Inflammatory macrophage (primary cell): ENCODE measurements at regions not wholly inside any gene's neighbourhood (a gene's known extent, or its start where the extent isn't known, plus 50 kb on each side); places are given as distances from the start of the nearest gene placed in this dataset.

Experiments
- DNase-seq, 2 donors: peaks; one replicate each; pipeline ENCODE4 v3.0.0-alpha.2; 2020 to 2022

DNA sequence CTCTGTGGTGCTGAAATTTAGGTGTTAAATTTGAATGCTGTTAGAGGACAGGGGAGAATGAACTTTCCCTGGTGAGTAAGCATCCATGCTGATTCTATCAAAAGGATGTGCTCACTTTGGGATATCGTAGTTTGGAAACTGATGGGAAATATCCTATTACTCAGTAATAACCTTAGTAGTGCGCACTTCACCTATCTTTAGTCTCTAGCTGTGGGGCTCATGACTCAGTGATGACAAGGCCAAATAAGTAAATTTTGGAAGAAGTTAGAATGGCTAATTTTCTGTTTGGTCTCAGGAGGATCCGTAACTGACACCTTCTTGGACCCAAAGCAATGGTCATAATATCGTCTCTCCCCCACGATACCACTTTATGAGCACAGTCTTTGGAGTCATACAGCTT lies 448.4 kb downstream of the PSAT1 start:
- DNase-seq: no peak

DNA sequence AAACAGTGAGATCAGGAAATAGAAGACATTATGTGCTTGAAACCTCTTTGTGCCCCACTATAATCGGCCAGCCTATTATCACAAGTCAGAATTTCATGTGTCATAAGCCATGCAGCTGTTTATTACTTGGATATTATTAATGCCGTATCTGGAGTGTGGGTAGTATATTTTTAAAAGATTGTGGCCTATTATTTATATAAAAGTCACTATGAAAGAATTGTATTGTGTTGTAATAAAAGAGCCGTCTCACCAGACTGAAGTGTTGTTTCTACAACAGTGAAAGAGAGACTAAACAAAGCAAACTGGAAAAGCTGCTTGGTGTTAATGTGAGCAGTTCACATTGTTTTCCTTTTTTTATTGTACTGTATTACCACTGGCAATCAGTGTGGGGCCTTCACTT lies 449.1 kb downstream of the PSAT1 start:
- DNase-seq: no peak

DNA sequence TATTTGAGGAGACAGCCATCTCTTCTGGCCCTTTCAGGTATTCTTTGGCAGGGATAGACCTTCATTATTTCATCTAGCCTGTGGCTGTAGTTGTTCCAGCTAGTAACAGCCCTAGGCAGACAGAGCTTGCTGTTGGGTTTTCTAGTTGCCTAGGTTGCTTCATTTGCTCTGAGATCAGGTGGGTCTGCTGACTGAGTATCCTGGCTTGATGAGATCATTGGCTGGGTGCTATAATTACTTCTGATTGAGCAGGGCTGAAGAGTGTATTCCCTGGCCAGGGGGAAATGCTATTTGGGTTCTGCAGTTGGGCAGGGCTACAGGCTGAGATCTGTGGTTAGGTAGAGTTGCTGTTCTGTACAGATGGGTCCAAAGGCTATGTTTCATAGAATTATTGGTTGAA lies 456.1 kb downstream of the PSAT1 start:
- no peak for DNase-seq

DNA sequence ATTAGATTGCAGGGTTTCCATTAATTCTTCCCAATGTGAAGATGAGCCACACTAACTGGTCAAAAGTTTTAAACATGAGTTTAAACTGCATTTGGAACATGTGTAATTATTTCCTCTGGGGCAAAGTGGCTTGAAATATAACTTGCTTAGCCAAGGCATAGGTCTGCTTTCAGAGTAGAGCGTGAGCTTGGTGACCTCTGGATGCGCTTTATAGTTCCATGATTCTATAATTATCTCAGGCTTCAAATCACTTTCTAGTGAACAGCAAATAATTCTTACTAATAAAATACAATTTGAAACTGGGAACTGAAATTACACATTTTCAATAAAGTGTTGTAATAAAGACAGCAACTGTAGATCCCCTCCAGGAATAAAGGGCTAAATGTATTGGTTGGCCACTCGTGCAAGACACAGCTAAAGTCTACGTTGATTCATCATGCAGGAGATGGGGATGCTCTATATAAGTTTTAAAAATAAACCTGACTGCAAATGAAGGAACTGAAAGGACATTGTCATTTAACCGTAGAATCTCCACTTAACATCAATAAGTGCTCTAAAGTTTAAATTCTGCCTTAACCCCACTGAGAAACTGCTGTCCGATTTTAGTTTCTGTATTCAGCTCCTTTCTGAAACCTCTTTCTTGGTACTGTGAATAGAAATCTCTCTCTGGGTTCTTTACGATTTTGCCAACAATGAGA lies 460.0 kb downstream of the PSAT1 start:
- DNase-seq: no peak

DNA sequence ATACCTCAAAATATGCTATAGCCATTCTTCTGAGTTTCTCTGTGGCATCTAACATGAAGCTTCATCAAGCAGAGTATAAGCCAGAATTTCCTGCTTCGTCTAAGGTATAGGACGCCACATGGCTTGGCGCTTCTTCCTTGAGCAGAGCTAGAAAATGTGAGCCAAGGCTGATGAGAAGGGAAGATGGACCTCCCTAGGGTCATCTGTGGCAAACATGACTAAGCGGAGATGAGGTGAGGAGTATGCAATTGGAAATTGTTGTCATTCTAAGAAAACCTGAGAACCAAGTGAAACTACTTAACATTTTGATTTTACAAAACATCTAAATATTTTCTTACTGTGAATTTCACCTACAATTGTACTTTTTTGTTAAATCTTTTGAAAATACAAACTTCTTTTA lies 466.5 kb downstream of the PSAT1 start:
- no peak for DNase-seq

DNA sequence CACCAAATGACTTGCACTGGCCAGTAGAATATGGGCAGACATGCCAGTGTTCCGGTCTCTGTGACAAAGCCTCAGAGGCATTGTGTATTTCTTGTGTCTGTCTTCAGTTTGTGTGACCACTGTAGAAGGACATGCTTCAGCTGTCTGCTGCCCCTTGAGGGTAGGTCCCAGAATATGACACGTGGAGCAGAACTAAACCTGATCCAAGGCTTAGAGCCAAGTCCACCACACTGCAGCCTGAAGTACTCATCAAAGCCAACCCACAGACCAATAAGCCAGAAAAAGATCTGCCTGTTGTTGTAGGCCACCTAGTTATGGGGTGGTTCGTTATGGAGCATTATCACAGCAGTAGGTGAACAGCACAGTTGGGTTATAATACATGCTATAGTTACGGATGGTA lies 468.9 kb downstream of the PSAT1 start:
- no peak for DNase-seq

DNA sequence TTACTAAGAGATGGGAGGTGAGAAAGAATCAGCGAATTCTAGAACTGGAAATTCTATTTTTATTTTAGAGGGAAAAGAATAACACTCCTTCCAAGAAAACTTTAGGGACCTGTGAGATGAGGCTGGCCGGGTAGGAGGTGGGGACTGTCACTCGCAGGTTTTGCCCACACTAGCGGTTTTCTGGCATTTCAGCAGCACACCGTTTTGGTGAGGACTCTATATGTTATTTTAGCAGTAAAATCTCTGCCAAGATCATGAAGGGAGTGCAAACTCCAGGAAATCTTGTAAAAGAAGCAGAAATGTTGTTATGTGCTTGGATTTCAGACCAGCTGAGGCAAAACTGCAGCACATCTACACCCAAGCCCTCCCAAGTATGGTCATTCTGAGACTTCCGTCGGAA lies 470.6 kb downstream of the PSAT1 start:
- DNase-seq: no peak

DNA sequence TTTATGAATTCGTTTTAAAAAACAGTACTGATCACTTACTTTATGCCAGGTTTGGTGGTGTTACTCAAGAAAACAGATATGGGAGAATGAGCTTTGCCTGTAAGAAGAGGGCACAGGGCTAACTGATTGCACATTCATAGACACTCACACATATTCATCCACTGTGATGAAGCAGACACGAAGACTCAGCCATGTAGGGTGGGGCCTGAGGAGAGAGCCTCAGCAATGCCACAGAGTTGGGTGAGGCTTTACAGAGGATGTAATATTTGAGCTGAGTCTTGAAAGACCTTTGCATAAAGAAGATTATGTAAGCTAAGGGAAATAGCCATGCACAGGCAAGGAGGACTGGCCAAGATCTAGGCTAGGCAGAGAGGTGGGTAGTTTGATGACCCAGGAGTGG lies 472.8 kb downstream of the PSAT1 start:
- DNase-seq: peak in 1 of 2 donors; percentile 36

DNA sequence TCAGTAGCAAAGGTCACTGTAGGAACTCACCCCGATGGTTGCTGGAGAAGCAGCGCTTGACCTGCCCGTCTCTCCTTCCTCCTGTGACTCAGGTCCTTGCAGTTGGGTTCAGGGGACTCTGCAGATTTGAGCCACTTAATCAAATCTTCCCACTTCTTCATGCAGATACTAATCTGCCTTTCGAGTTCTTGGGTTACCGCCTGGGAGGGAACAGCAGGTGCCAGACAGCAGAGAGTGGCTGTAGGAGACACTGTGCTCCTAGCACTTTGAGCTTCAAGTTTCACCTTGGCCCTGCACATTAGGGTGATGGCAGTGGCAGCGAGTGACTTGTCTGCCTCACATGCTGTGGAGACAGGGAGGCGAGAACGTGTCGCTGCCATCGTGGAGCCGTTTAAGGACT lies 478.3 kb downstream of the PSAT1 start:
- DNase-seq: no peak

DNA sequence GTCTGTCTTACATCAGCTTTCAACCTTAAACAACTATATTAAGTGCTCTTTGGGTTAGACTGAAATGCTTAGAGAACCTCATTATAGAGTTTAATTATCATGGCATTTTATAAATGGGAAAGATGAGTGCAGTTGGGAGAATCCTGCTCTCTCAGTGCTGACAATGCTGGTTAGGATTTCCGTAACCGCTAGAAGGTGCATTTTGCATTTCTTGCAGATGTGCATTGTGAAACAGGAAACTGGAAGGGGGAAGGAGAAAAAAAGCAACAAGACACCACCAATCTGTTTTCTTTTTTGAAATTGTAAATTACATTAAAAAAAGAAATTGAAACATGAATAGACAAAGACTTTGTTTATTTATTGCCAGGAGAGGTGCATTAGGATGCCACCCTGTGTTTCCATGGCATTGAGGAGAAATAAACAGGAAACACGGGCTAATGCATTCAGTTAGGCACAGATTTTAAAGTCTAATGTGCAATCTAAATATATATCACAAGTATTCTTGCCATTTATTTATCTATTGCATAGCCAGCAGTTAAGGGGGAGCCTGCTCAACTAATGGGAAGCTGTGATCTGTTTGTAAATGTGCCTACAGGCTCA lies 478.9 kb downstream of the PSAT1 start:
- DNase-seq: peak in 1 of 2 donors; percentile 6

DNA sequence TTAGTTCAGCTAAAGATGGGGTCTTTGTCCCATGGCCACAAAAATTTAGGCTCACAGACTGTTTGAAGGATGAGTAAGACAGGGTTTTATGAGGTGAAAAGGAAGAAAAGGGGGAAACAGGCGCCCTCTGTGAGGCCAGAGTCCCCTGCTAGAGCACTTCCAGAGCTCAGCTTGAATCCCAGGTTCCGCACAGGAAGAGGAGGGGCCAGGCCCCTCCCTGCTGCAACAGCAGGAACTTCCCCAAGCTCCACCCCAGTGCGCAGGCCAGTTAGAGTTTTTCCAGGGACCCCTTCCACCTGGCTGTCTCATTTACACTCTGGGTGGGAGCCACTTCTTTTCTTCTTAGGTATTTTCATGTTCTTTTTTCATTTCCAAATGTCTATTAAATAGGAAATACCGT lies 480.8 kb downstream of the PSAT1 start:
- no peak for DNase-seq

DNA sequence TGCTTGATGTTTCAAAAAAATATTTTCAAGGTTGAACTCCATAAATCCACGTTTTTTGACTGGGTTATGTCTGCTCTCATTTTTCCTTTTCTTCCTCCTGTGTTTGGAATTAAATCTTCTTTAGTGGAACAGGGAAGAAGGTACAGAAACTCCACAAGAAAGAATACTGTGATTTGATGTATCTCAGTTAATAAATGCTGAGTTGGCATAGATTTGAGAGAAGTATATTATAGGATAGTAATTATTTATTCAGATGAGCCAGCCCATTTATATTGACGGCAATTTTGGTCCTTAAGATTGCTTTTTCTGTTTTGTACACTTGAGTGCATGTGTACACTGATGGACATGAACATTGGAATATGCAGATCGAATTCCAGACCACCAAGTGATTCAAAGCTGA lies 481.4 kb downstream of the PSAT1 start:
- no peak for DNase-seq

DNA sequence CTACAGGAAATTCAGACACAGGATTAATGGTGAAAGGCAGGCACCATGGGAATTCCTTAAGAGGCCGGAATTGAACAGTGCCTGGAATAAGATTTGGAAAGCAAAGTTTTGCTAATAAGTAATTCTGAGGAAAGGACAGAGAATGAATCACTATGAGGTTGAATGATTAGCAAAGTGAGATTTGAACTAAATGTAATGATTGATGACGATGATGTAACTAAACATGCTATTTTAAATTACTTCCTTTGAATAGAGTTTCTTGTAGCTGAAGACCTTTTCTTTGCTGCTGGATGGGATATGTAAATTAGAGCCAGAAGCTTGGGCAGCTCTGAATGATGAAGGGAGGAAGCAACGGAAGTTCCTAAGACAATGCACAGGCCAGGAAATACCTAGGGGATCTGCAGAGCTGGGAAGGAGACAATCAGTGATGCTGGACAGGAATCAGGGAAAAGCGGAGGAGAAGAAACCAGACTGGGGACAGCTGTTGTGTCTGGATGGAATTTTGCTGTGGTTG lies 482.0 kb downstream of the PSAT1 start:
- DNase-seq: no peak

DNA sequence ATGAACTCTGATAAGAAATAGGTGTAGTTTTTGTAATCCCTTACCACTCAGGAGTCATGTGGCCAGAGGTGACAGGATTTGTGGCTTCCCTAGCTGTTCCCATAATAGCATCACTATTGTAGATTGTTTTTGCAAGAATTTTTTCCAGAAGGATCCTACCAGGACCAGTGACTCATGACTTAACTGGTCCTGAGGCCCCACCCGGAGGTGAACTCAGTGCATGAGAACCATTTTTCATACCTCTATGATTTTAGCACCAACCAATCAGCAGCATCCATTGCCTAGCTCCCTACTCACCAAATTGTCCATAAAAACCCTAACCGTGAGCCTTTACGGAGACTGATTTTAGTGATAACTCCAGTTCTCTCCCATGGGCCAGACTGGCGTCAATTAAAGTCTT lies 484.8 kb downstream of the PSAT1 start:
- DNase-seq: no peak

DNA sequence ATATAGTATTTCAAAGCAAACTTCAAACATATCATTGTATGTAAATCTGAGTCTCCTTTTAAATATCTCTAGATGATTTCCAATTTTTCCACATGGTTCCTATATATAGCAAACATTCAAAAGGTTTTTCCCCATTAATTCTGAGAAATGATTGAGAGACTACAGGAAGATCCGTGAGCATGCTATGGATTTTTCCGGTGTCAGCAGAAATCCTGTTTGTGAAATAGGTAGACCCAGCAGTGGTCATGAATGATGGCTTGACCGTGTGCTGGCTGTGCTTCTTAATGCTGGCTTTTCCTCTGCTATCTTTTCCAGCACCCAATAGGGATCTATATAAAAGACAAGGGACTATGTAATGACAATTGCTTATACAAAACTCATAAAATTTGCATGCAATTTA lies 485.3 kb downstream of the PSAT1 start:
- no peak for DNase-seq

DNA sequence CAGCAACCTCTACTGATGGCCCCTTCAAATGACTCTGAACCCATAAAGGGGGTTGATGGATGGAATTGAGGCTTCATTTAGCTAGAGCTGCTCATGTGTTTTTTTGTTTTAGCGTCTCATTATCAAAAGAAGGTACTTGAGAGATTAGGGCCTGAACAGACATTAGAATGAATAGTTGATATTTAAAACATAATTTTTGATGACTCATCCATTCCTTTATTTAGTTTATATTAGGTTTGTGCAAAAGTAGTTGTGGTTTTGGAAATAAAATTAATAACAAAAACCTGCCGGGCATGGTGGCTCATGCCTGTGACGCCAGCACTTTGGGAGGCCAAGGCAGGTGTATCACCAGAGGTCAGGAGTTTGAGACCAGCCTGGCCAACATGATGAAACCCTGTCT lies 485.9 kb downstream of the PSAT1 start:
- DNase-seq: no peak

DNA sequence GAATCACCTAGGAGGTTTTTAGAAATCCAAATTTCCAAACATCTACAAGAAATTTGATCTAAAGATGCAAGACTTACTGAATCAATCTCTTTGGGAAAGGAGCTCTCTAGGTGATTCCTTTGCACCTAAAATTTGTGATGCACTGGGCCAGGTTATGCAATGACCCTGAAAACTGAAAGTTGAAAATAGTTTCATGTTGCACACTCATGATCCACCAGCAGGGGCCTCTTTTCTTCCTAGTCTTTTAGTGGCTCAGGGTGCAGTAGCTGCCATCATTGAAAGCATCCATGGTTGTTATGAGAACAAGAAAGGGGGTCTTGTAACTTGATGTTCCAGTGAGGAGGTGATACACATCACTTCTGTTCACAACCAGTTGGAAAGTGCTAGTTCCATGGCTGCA lies 486.8 kb downstream of the PSAT1 start:
- no peak for DNase-seq

DNA sequence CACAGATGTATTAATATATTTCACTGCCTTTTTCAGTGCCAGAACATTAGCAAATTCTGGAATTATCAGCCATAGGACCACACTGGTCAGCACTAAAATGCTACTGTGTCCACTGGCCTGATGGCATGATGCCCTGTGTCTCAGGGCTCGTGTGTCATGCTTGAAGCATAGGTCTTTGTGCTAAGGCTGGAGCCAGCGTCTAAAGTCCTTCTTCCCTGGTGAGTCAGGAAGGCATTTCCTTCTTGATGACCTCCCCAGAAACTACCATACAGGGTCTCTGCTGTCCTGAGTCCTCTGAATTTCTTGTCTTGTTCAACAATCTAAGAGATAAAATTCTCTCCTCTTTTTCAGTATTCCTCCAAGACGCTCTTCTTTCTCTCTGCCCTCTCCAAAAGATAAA lies 489.9 kb downstream of the PSAT1 start:
- no peak for DNase-seq

DNA sequence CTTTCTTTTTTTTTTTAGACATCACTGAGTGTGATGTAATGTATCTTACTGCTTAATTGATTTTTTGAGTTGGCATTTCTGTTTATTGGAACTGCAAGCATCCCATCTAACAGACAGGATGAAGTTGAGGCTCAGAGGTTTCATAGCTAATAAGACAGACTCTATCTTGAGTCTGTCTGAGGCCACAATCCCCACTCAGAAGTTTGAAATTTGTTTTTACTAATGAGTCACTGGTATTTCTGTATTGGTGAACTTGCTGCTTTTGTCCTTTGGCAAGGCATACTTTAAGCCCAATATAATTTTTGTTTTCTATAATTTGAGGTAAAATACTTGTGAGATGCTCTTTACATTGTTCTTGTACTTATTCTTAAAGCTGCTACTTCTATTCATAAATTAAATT lies 491.2 kb downstream of the PSAT1 start:
- DNase-seq: no peak

DNA sequence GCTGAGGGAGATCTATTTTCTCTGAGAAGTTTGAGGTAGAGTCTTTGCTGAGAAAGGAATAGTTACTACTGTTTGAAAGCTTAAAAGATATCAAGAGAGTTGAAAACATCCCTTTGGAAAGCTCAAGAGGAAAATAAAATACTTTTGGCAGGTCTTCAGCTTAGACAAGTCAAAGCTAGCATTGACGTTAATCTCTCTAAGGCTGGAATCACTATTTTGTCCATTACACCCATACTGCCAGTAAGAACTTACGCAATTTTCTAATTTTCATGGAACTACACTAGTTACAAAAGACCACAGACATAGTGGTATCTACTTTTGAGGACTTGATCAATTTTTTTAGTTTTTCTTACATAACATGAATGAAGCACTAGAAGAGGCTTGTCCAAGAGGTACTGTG lies 494.9 kb downstream of the PSAT1 start:
- no peak for DNase-seq

DNA sequence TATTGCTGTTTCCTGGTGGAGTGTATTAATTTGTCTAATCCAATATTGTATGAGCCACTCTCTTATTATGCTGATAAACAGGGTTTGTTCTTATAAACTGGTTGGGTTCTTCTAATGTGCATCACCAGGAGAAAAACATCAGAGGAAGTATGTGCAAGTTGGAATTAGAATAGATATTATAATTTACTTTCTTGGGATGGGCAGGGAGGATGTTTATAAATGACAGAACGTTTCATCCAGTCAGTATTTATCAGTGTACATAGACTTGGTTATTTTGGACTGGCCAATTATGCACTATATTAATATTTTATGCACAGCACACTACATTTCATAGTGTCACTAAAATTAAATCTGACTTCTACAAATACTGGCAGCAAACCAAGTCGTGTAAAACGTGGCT lies 495.8 kb downstream of the PSAT1 start:
- DNase-seq: no peak

DNA sequence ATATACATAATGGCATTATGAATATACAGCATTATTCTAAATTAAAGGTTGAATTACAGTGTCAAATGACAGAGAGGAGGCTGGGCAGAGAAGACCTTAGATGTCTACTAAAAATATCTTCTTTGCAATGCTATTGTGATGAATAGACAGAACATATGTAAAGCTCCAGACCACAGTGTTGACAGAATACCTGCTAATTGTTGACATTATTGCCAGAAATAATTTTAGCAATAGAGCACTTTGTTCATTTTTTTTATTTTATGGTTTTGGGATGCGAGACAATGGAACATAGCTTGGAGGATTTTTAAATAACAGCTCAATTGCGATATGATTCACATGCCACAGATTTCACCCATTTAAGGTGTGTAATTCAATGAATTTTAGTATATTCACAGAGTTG lies 508.8 kb downstream of the PSAT1 start:
- DNase-seq: no peak

DNA sequence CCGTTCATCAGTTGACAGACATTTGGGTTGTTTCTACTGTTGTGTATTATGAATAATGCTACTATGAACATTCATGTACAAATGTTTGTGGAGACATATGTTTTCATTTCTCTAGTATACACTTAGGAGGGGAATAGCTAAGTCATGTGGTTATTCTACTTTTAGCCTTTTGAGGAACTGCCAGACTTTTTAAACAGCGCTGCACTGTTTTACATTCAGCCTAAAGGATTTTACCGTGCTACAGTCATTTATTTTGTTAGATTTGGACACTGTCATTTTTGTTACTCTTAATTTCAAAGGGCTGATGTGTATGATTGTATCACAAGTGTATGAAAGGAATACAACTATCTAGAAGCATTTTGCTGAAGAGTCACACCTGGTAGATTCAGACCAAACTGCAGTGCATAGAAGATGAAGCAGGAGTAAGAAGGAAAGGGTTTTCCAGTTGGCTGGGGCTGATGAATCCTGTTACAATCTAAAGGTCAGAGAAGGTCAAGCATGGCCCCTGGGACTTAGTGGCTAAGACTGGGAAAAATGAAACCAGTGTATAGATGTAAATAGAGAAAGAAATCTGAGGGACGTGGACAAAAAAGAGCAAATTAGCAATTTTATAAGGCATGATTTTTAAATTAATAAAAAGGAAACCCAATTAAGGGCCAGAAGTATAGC lies 509.7 kb downstream of the PSAT1 start:
- no peak for DNase-seq

DNA sequence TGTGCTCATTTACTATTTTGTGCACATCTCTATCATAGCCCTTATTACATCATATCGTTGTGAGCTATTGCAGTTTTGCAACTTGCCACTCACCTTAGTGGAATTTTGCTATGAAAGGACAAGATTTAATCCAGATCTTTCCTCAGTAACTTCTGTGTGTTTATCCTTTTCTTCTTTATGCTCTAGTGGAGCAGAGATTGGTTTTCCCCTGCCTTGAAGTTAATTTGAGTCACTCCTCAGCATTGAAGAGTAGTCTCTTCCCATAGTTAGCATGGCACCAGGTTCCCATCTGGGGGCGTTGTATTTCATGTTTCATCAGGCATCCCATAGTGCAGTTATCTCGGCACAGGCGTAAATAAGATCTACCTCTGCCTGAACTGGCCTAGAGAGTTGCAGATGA lies 510.4 kb downstream of the PSAT1 start:
- DNase-seq: no peak
